ENCODE measurements at regions not wholly inside any gene's neighbourhood (a gene's known extent, or its start where the extent isn't known, plus 50 kb on each side); places are given as distances from the start of the nearest gene placed in this dataset.

- Histone ChIP-seq H3K4me1 (ENCODE audit: control insufficient read depth in 1 of 2, insufficient read depth in 2 of 2, low read depth in 1 of 2, low read length in 1 of 2) (peaks cover 0 to 20% of the 10 kb centered on the region in 2 experiments; a peak in 1 of 4 replicates), H3K27me3 (ENCODE audit: insufficient read depth) (peaks cover 15% of the 10 kb centered on the region; the same call in 1 of the 2 replicates), H2AFZ (ENCODE audit: low read depth) (no peak overlapping the region), H3K4me2 (no peak overlapping the region), H4K20me1 (ENCODE audit: insufficient read depth) (no peaks in the 10 kb centered on the region), H3K4me3 (ENCODE audit: low read depth in 2 of 2, low read length in 1 of 2) (no peak overlapping the region), H3K9me2 (no peaks in the 10 kb centered on the region), H3K36me3 (replicated peaks in 1 of 2; ENCODE audit: control insufficient read depth in 1 of 2, insufficient read depth in 2 of 2, low read length in 1 of 2) (no peaks in the 10 kb centered on the region), H3K9ac (no peak overlapping the region), H3K27ac (ENCODE audit: low read depth in 2 of 2, low read length in 1 of 2) (no peak overlapping the region), H3F3A (replicated peaks; ENCODE audit: insufficient read depth) (no peaks in the 10 kb centered on the region), H3K79me2 (ENCODE audit: insufficient read depth) (no peaks in the 10 kb centered on the region), H3K9me3 (no peaks in the 10 kb centered on the region)
- DNase-seq: no peak
- ChIA-PET POLR2A (no interaction called here), CTCF (interaction anchor here (1.2 kb wide), 1 partner anchor 10 kb away, joined by 3 read pairs; no protein-coding TSS in a partner anchor)
- 49% methylated on average over 7 of the region's 7 CpGs for WGBS (ENCODE audit: low lambda C conversion rate)
- no peak for TF ChIP-seq FOSL2 (IDR thresholded peaks at IDR 0.05; ENCODE audit: borderline replicate concordance, low read depth)
- no peak for TF ChIP-seq FOXM1 (IDR thresholded peaks at IDR 0.05; ENCODE audit: low read depth)
- TF ChIP-seq TAF1 (IDR thresholded peaks at IDR 0.05; ENCODE audit: borderline replicate concordance, low read depth, low read length): no peak
- TF ChIP-seq REST (IDR thresholded peaks at IDR 0.05; ENCODE audit: low read depth, low read length): no peak
- TF ChIP-seq MXI1 (IDR thresholded peaks at IDR 0.05; ENCODE audit: low read depth, low read length): no peak
- no peak for TF ChIP-seq TEAD4 (IDR thresholded peaks at IDR 0.05; ENCODE audit: borderline replicate concordance, insufficient read depth)
- no peak for TF ChIP-seq GABPA (IDR thresholded peaks at IDR 0.05; ENCODE audit: low read depth)
- no peak for TF ChIP-seq USF2 (IDR thresholded peaks at IDR 0.05; ENCODE audit: borderline replicate concordance, low read depth, low read length)
- TF ChIP-seq MEF2A (IDR thresholded peaks at IDR 0.05; ENCODE audit: borderline replicate concordance, low read depth): no peak
- no peak for TF ChIP-seq IRF3 (IDR thresholded peaks at IDR 0.05; ENCODE audit: low read depth, low read length)
Observed at GRCh38 chrX:39769748-39770147, 328.0 kb downstream of the BCOR start.

GRCh38 chrX:39771089-39771488, 326.7 kb downstream of the BCOR start:
- WGBS (ENCODE audit: low lambda C conversion rate): 60% methylated on average over 5 of the region's 5 CpGs
- ChIA-PET CTCF (no interaction called here), POLR2A (no interaction called here)
- TF ChIP-seq EP300 (IDR thresholded peaks at IDR 0.05; ENCODE audit: borderline replicate concordance in 1 of 2, low read depth in 1 of 2, low read length in 1 of 2) (no peak), RFX5 (IDR thresholded peaks at IDR 0.05; ENCODE audit: low read length) (no peak), RAD21 (IDR thresholded peaks at IDR 0.05; ENCODE audit: low read length) (no peak), TCF12 (IDR thresholded peaks at IDR 0.05) (no peak), JUND (IDR thresholded peaks at IDR 0.05) (no peak), CTCF (IDR thresholded peaks at IDR 0.05) (no peak), ZBTB33 (IDR thresholded peaks at IDR 0.05; ENCODE audit: borderline replicate concordance, low read depth) (no peak), MXI1 (IDR thresholded peaks at IDR 0.05; ENCODE audit: low read depth, low read length) (no peak), GATA2 (CRISPR knock-in tag; IDR thresholded peaks at IDR 0.05) (no peak), CHD2 (IDR thresholded peaks at IDR 0.05; ENCODE audit: low read length, partially characterized antibody) (no peak)

More at GRCh38 chrX:39771089-39771488, 326.7 kb downstream of the BCOR start:
- Histone ChIP-seq H3K9ac (no peak overlapping the region), H3K27ac (ENCODE audit: low read depth in 2 of 2, low read length in 1 of 2) (no peak overlapping the region), H3K4me1 (ENCODE audit: control insufficient read depth in 1 of 2, insufficient read depth in 2 of 2, low read depth in 1 of 2, low read length in 1 of 2) (peaks cover 0 to 8% of the 10 kb centered on the region in 2 experiments; a peak in 1 of 4 replicates), H3K4me2 (no peak overlapping the region), H2AFZ (ENCODE audit: low read depth) (no peak overlapping the region), H3K9me2 (no peaks in the 10 kb centered on the region), H3K4me3 (ENCODE audit: low read depth in 2 of 2, low read length in 1 of 2) (no peak overlapping the region), H3K79me2 (ENCODE audit: insufficient read depth) (no peaks in the 10 kb centered on the region), H4K20me1 (ENCODE audit: insufficient read depth) (no peaks in the 10 kb centered on the region), H3F3A (replicated peaks; ENCODE audit: insufficient read depth) (no peaks in the 10 kb centered on the region), H3K36me3 (replicated peaks in 1 of 2; ENCODE audit: control insufficient read depth in 1 of 2, insufficient read depth in 2 of 2, low read length in 1 of 2) (no peaks in the 10 kb centered on the region), H3K27me3 (ENCODE audit: insufficient read depth) (peaks cover 15% of the 10 kb centered on the region; the same call in 1 of the 2 replicates), H3K9me3 (no peaks in the 10 kb centered on the region)
- DNase-seq: no peak
